T-cell (primary cell): ENCODE measurements at regions not wholly inside any gene's neighbourhood (a gene's known extent, or its start where the extent isn't known, plus 50 kb on each side); places are given as distances from the start of the nearest gene placed in this dataset.
A peak's percentile ranks its signal among the peaks of the same experiment; 100 is the strongest.

Source experiments
- ATAC-seq, 4 experiments: fragments of 200-7000 bp in 3 of 4; fragments of 150-1000 bp in 1 of 4; cut with Tn5 transposase; replicated peaks in 1 of 4; 1 replicate in 3 of 4; 2 replicates in 1 of 4; pipeline ENCODE4 v1.10.0; 2021; ENCODE audit warnings: moderate library complexity in 3 of 4, mild to moderate bottlenecking in 2 of 4, moderate number of reproducible peaks in 1 of 4
- CTCF ChIA-PET, 2 donors: fragments of 300-600 bp; sonication (Branson Sonifier 250); formaldehyde crosslinking; loops; one replicate each; lab custom pipeline; 2022; ENCODE audit warnings: antibody characterized with exemption in 2 of 2; lab: Charles Lee
- POLR2A ChIA-PET, 2 donors: fragments of 300-600 bp; sonication (Branson Sonifier 250); formaldehyde crosslinking; loops; one replicate each; lab custom pipeline; 2022; ENCODE audit warnings: antibody characterized with exemption in 2 of 2; lab: Charles Lee
- DNase-seq, 35 experiments: peaks; one replicate each; pipeline versions ENCODE4 v3.0.0 to v3.0.0-alpha.2; 2013 to 2023
- H3K27ac ChIP-seq: one replicate; pipeline ENCODE4 v1.5.1; 2013; ENCODE audit warnings: low read length
- H3K27me3 ChIP-seq, 2 experiments: replicated peaks in 1 of 2; 1 replicate in 1 of 2; 2 replicates in 1 of 2; pipeline versions ENCODE4 v1.6.1 to v1.7.0; 2013; ENCODE audit warnings: low read length in 1 of 2, mixed read lengths in 1 of 2; ENCODE audit not compliant: control insufficient read depth in 2 of 2, insufficient read depth in 2 of 2; ENCODE audit errors: extremely low read depth in 1 of 2
- H3K36me3 ChIP-seq, 2 donors: 1 replicate in 1 of 2; 2 replicates in 1 of 2; pipeline versions ENCODE4 v1.6.1 to v1.7.0; 2013; ENCODE audit warnings: low read length in 1 of 2; ENCODE audit not compliant: control insufficient read depth in 2 of 2, insufficient read depth in 1 of 2; ENCODE audit errors: extremely low read depth in 1 of 2
- H3K4me1 ChIP-seq, 2 experiments: 1 replicate in 1 of 2; 2 replicates in 1 of 2; pipeline versions ENCODE4 v1.6.1 to v1.7.0; 2013; ENCODE audit warnings: low read length in 2 of 2, mixed read lengths in 1 of 2; ENCODE audit not compliant: insufficient read depth in 2 of 2, control insufficient read depth in 1 of 2; ENCODE audit errors: extremely low read depth in 1 of 2
- H3K4me3 ChIP-seq, 2 donors: 1 replicate in 1 of 2; 2 replicates in 1 of 2; pipeline versions ENCODE4 v1.5.1 to v1.7.0; 2013; ENCODE audit warnings: mild to moderate bottlenecking in 2 of 2, low read length in 1 of 2, moderate library complexity in 1 of 2; ENCODE audit not compliant: control insufficient read depth in 1 of 2; ENCODE audit errors: extremely low read depth in 1 of 2
- H3K9me3 ChIP-seq: 2 replicates; pipeline ENCODE4 v1.7.0; 2013
- H3K27ac Mint-ChIP-seq, 2 donors: one replicate each; pipeline ENCODE4 v1.8.0; 2020 to 2021; ENCODE audit warnings: mild to moderate bottlenecking in 2 of 2, mixed read lengths in 2 of 2
- H3K27me3 Mint-ChIP-seq, 2 donors: one replicate each; pipeline ENCODE4 v1.8.0; 2021 to 2022; ENCODE audit warnings: mixed read lengths in 2 of 2
- H3K36me3 Mint-ChIP-seq: one replicate; pipeline ENCODE4 v1.8.0; 2021; ENCODE audit warnings: mixed read lengths
- H3K4me1 Mint-ChIP-seq, 3 donors: one replicate each; pipeline ENCODE4 v1.8.0; 2020 to 2022; ENCODE audit warnings: mixed read lengths in 3 of 3, mild to moderate bottlenecking in 1 of 3
- H3K4me3 Mint-ChIP-seq, 3 donors: one replicate each; pipeline ENCODE4 v1.8.0; 2020 to 2022; ENCODE audit warnings: mild to moderate bottlenecking in 3 of 3, mixed read lengths in 3 of 3, moderate library complexity in 3 of 3
- H3K9me3 Mint-ChIP-seq, 3 donors: one replicate each; pipeline ENCODE4 v1.8.0; 2020 to 2022; ENCODE audit warnings: mixed read lengths in 3 of 3
- WGBS: methylation state at CpG from one replicate; pipeline ENCODE4 v1.1.5; 2013; ENCODE audit warnings: missing lambda C conversion rate; ENCODE audit not compliant: insufficient coverage; 5-methylcytosine and 5-hydroxymethylcytosine counted together

DNA sequence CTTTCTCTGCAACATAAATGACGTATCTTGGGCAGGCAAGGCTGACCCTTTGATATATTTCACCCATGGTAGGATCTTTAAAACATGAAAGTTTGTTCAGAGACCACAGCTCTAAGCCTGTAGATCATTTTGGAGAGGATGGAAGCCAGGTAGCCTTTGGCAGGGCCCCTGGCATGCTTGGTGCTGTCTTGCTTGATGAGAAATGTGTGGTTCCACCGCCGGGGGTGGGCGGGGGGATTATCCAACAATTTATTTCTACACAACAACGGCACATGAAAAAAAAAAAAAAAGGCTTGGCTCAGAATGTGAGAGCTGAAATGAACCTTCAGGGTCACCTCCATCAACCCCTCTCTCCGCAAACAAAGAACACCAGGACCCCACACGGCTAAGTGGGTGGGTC is 112.9 kb upstream of the MBNL2 start:
- Mint-ChIP-seq H3K4me3 (peak overlapping the region in 1 of 3 donors; percentile 24), H3K27me3 (peaks cover 6 to 7% of the 10 kb centered on the region in 2 donors), H3K4me1 (peaks cover 13 to 19% (median 14%) of the 10 kb centered on the region in 3 donors), H3K36me3 (no peaks in the 10 kb centered on the region), H3K27ac (no peak overlapping the region), H3K9me3 (no peaks in the 10 kb centered on the region)
- H3K4me3 ChIP-seq, result no peak overlapping the region
- H3K27me3 ChIP-seq, result peaks cover 0 to 11% of the 10 kb centered on the region in 2 experiments
- no peak overlapping the region for H3K27ac ChIP-seq
- CTCF ChIA-PET, result interaction anchor here (0.5 to 7.5 kb wide), 24 partner anchors 9 to 353 kb away, joined by 3 to 128 read pairs (median 5); partner anchors contain the start of gene MBNL2 (in 1 of the 2)
- peaks cover 0 to 14% of the 10 kb centered on the region in 2 experiments for H3K4me1 ChIP-seq
- DNase-seq (no peak), ATAC-seq (no peak)
- H3K36me3 ChIP-seq, result no peaks in the 10 kb centered on the region
- WGBS, result no CpG with 5 or more reads among the region's 7 CpGs
- H3K9me3 ChIP-seq, result no peaks in the 10 kb centered on the region
- POLR2A ChIA-PET, result interaction anchor here (0.5 to 0.6 kb wide), 2 partner anchors 115 to 317 kb away, joined by 5 to 6 read pairs; no protein-coding TSS in a partner anchor

DNA sequence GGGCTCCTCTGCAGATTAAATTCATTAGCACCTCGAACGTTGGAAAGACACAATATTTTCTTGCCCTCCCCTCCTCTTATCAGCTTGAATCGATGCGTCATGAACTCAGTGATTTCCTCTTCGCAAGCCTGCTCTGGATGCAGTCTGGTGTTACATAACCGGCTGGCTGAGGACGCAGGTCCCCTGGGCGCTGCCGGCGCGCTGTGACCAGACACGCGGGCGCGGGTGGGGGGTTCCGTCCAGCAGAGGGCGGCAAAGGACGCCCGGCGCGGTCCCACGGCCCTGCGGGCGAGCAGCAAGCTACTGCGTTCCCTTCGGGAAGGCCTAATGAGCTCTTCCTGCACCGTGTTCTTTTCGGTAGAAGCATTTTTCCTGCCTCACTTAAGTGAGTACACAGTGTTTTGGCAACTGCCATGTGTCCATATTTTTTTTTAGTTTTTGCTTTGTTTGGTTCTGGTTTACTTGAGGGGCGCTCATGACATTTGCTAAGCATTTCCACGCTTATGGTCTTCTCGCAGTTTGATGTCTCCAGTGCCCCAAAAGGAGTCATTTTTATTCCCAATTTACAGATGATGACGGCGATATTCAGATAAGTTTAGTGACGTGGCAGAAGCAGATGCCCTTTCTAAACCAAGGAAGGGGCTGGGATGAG is 112.2 kb upstream of the MBNL2 start:
- peaks cover 6 to 7% of the 10 kb centered on the region in 2 donors for H3K27me3 Mint-ChIP-seq
- no peaks in the 10 kb centered on the region for H3K9me3 ChIP-seq
- H3K4me3 ChIP-seq, result peak overlapping the region in 1 of 2 donors; percentile 5
- H3K36me3 Mint-ChIP-seq, result no peaks in the 10 kb centered on the region
- ATAC-seq, result peak; percentile 90 to 94 (median 92)
- peaks cover 0 to 14% of the 10 kb centered on the region in 2 experiments for H3K4me1 ChIP-seq
- no peaks in the 10 kb centered on the region for H3K36me3 ChIP-seq
- CTCF ChIA-PET, result interaction anchor here (0.6 to 7.5 kb wide), 35 partner anchors 10 to 745 kb away, joined by 3 to 128 read pairs (median 4); partner anchors contain the start of gene MBNL2 (in 1 of the 2)
- POLR2A ChIA-PET, result interaction anchor here (0.5 to 0.6 kb wide), 2 partner anchors 114 to 316 kb away, joined by 5 to 6 read pairs; no protein-coding TSS in a partner anchor
- peaks cover 13 to 19% (median 14%) of the 10 kb centered on the region in 3 donors for H3K4me1 Mint-ChIP-seq
- H3K27ac Mint-ChIP-seq, result peak overlapping the region in 1 of 2 donors; percentile 59
- 3% methylated on average over 17 of the region's 34 CpGs for WGBS
- no peaks in the 10 kb centered on the region for H3K9me3 Mint-ChIP-seq
- peak; percentile 37 to 86 (median 71) for DNase-seq
- peak overlapping the region in 1 of 3 donors; percentile 24 for H3K4me3 Mint-ChIP-seq
- H3K27me3 ChIP-seq, result peaks cover 0 to 13% of the 10 kb centered on the region in 2 experiments
- H3K27ac ChIP-seq, result no peak overlapping the region

DNA sequence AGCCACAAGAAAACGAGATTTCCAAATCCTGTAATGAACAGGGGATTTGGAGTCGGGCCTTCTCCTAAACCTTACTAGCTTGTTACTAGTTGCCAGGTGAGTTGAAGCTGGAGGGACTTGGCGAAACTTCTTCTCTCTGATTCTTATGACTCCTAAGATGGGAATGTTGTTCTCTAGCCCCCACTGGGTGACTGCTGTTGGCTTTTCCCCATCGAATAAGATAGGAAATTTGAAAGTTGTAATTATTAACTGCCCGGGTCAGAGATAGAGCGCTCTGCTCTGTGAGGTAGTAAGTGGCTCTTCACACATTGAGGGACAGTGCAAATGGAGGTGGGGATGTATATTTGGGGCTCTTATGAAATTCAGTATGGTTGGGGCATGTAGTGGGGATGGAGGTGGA is 111.2 kb upstream of the MBNL2 start:
- no peaks in the 10 kb centered on the region for H3K36me3 ChIP-seq
- H3K27me3 ChIP-seq, result peaks cover 5 to 13% of the 10 kb centered on the region in 2 experiments
- peaks cover 4 to 5% of the 10 kb centered on the region in 2 donors for H3K27me3 Mint-ChIP-seq
- no peaks in the 10 kb centered on the region for H3K9me3 ChIP-seq
- no peaks in the 10 kb centered on the region for H3K9me3 Mint-ChIP-seq
- H3K4me3 Mint-ChIP-seq, result no peak overlapping the region
- ChIA-PET CTCF (interaction anchor here (1.0 to 7.5 kb wide), 6 partner anchors 99 to 324 kb away, joined by 3 to 128 read pairs (median 5); partner anchors contain the start of gene MBNL2 (in 1 of the 2)), POLR2A (interaction anchor here in 1 of 2 donors (0.6 kb wide), 1 partner anchor 29 kb away, joined by 4 read pairs; no protein-coding TSS in a partner anchor)
- no peak overlapping the region for H3K4me3 ChIP-seq
- no peak for DNase-seq
- ATAC-seq, result no peak
- H3K4me1 ChIP-seq, result peaks cover 0 to 14% of the 10 kb centered on the region in 2 experiments
- H3K4me1 Mint-ChIP-seq, result peaks cover 13 to 25% (median 14%) of the 10 kb centered on the region in 3 donors
- no peaks in the 10 kb centered on the region for H3K36me3 Mint-ChIP-seq
- H3K27ac Mint-ChIP-seq, result no peak overlapping the region
- no peak overlapping the region for H3K27ac ChIP-seq
- 93% methylated on average over 3 of the region's 6 CpGs for WGBS

DNA sequence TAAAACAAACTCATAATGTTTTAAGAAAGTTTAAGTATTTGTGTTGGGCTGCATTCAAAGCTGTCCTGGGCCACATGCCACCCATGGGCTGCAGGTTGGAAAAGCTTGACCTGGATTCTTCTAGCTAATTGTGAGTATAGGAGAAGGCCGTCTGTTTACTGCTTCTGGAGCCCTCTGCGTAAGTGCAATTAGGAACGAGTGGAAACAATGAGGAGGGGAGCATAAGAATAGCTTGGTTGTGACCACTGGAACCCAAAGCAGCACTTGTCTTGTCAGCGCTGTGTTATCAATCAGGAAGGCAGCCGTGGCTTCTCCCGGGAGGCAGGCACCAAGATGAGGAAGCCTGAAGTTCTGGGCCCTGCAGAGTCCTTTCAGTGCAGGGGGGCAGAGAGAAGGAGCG is 110.4 kb upstream of the MBNL2 start:
- no peaks in the 10 kb centered on the region for H3K9me3 Mint-ChIP-seq
- DNase-seq (no peak), ATAC-seq (no peak)
- no peaks in the 10 kb centered on the region for H3K36me3 Mint-ChIP-seq
- H3K27ac Mint-ChIP-seq, result no peak overlapping the region
- no peaks in the 10 kb centered on the region for H3K36me3 ChIP-seq
- H3K27me3 Mint-ChIP-seq, result peaks cover 5 to 10% of the 10 kb centered on the region in 2 donors
- H3K4me1 Mint-ChIP-seq, result peaks cover 13 to 26% (median 14%) of the 10 kb centered on the region in 3 donors
- H3K27ac ChIP-seq, result no peak overlapping the region
- WGBS, result 90% methylated on average over 7 of the region's 7 CpGs
- CTCF ChIA-PET, result interaction anchor here (0.5 to 7.5 kb wide), 6 partner anchors 110 to 1338 kb away, joined by 3 to 128 read pairs (median 8); partner anchors contain the start of gene MBNL2 (in 1 of the 2)
- POLR2A ChIA-PET, result no interaction called here
- H3K4me3 ChIP-seq, result no peak overlapping the region
- H3K27me3 ChIP-seq, result peaks cover 5 to 17% of the 10 kb centered on the region in 2 experiments
- no peak overlapping the region for H3K4me3 Mint-ChIP-seq
- peaks cover 0 to 14% of the 10 kb centered on the region in 2 experiments for H3K4me1 ChIP-seq
- H3K9me3 ChIP-seq, result no peaks in the 10 kb centered on the region

DNA sequence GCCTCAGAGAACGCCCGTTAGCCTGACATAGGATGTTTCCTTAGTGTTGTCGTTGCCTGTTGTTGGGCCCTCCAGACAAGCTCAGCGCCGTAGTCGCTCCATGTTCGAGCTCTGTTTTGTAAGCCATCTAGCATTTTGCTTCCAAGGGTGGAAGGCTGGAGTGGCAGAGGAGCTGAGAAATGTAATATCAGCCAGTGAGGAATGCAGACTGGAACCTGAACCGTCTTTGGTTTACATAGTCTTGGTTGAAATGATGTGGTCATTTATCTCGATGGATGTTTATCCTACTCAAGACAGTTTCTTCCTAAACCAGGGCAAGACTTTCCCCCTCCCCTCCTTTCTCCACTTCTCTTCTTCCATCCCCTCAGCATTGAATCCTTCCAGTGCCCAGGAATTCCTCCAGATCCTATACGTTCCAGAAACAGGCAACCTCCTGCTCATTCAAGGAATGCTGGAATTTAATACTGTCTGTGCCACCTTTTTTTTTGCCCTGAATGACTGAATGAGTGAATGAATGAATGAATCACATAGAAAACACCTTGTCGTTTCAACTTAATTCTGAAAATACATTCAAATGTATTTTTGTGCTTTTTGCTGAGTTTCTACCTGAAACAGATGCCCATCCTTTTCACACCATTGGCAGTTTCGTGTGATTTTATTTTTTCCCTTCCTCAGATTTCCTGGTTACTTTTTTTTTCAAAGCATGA is 109.5 kb upstream of the MBNL2 start:
- peaks cover 5 to 17% of the 10 kb centered on the region in 2 experiments for H3K27me3 ChIP-seq
- Mint-ChIP-seq H3K4me1 (peaks cover 13 to 26% (median 14%) of the 10 kb centered on the region in 3 donors), H3K27ac (no peak overlapping the region), H3K9me3 (no peaks in the 10 kb centered on the region), H3K36me3 (no peaks in the 10 kb centered on the region), H3K4me3 (no peak overlapping the region), H3K27me3 (peaks cover 5 to 10% of the 10 kb centered on the region in 2 donors)
- DNase-seq (no peak), ATAC-seq (no peak)
- H3K9me3 ChIP-seq, result no peaks in the 10 kb centered on the region
- POLR2A ChIA-PET, result interaction anchor here in 1 of 2 donors (0.7 kb wide), 1 partner anchor 109 kb away, joined by 5 read pairs; the partner anchor contains the start of gene MBNL2
- 91% methylated on average over 7 of the region's 12 CpGs for WGBS
- H3K27ac ChIP-seq, result no peak overlapping the region
- H3K4me1 ChIP-seq, result peaks cover 0 to 14% of the 10 kb centered on the region in 2 experiments
- H3K36me3 ChIP-seq, result no peaks in the 10 kb centered on the region
- CTCF ChIA-PET, result interaction anchor here (0.5 to 7.5 kb wide), 5 partner anchors 9 to 1339 kb away, joined by 3 to 128 read pairs (median 9); no protein-coding TSS in a partner anchor
- H3K4me3 ChIP-seq, result no peak overlapping the region
